T-cell (primary cell): ENCODE measurements at regions not wholly inside any gene's neighbourhood (a gene's known extent, or its start where the extent isn't known, plus 50 kb on each side); places are given as distances from the start of the nearest gene placed in this dataset.

Experiments
- ATAC-seq, 4 experiments: fragments of 200-7000 bp in 3 of 4; fragments of 150-1000 bp in 1 of 4; cut with Tn5 transposase; replicated peaks in 1 of 4; 1 replicate in 3 of 4; 2 replicates in 1 of 4; pipeline ENCODE4 v1.10.0; 2021; ENCODE audit warnings: moderate library complexity in 3 of 4, mild to moderate bottlenecking in 2 of 4, moderate number of reproducible peaks in 1 of 4
- CTCF ChIA-PET, 2 donors: fragments of 300-600 bp; sonication (Branson Sonifier 250); formaldehyde crosslinking; loops; one replicate each; lab custom pipeline; 2022; ENCODE audit warnings: antibody characterized with exemption in 2 of 2; lab: Charles Lee
- POLR2A ChIA-PET, 2 donors: fragments of 300-600 bp; sonication (Branson Sonifier 250); formaldehyde crosslinking; loops; one replicate each; lab custom pipeline; 2022; ENCODE audit warnings: antibody characterized with exemption in 2 of 2; lab: Charles Lee
- DNase-seq, 35 experiments: peaks; one replicate each; pipeline versions ENCODE4 v3.0.0 to v3.0.0-alpha.2; 2013 to 2023
- H3K27ac ChIP-seq: one replicate; pipeline ENCODE4 v1.5.1; 2013; ENCODE audit warnings: low read length
- H3K27me3 ChIP-seq, 2 experiments: replicated peaks in 1 of 2; 1 replicate in 1 of 2; 2 replicates in 1 of 2; pipeline versions ENCODE4 v1.6.1 to v1.7.0; 2013; ENCODE audit warnings: low read length in 1 of 2, mixed read lengths in 1 of 2; ENCODE audit not compliant: control insufficient read depth in 2 of 2, insufficient read depth in 2 of 2; ENCODE audit errors: extremely low read depth in 1 of 2
- H3K36me3 ChIP-seq, 2 donors: 1 replicate in 1 of 2; 2 replicates in 1 of 2; pipeline versions ENCODE4 v1.6.1 to v1.7.0; 2013; ENCODE audit warnings: low read length in 1 of 2; ENCODE audit not compliant: control insufficient read depth in 2 of 2, insufficient read depth in 1 of 2; ENCODE audit errors: extremely low read depth in 1 of 2
- H3K4me1 ChIP-seq, 2 experiments: 1 replicate in 1 of 2; 2 replicates in 1 of 2; pipeline versions ENCODE4 v1.6.1 to v1.7.0; 2013; ENCODE audit warnings: low read length in 2 of 2, mixed read lengths in 1 of 2; ENCODE audit not compliant: insufficient read depth in 2 of 2, control insufficient read depth in 1 of 2; ENCODE audit errors: extremely low read depth in 1 of 2
- H3K4me3 ChIP-seq, 2 donors: 1 replicate in 1 of 2; 2 replicates in 1 of 2; pipeline versions ENCODE4 v1.5.1 to v1.7.0; 2013; ENCODE audit warnings: mild to moderate bottlenecking in 2 of 2, low read length in 1 of 2, moderate library complexity in 1 of 2; ENCODE audit not compliant: control insufficient read depth in 1 of 2; ENCODE audit errors: extremely low read depth in 1 of 2
- H3K9me3 ChIP-seq: 2 replicates; pipeline ENCODE4 v1.7.0; 2013
- H3K27ac Mint-ChIP-seq, 2 donors: one replicate each; pipeline ENCODE4 v1.8.0; 2020 to 2021; ENCODE audit warnings: mild to moderate bottlenecking in 2 of 2, mixed read lengths in 2 of 2
- H3K27me3 Mint-ChIP-seq, 2 donors: one replicate each; pipeline ENCODE4 v1.8.0; 2021 to 2022; ENCODE audit warnings: mixed read lengths in 2 of 2
- H3K36me3 Mint-ChIP-seq: one replicate; pipeline ENCODE4 v1.8.0; 2021; ENCODE audit warnings: mixed read lengths
- H3K4me1 Mint-ChIP-seq, 3 donors: one replicate each; pipeline ENCODE4 v1.8.0; 2020 to 2022; ENCODE audit warnings: mixed read lengths in 3 of 3, mild to moderate bottlenecking in 1 of 3
- H3K4me3 Mint-ChIP-seq, 3 donors: one replicate each; pipeline ENCODE4 v1.8.0; 2020 to 2022; ENCODE audit warnings: mild to moderate bottlenecking in 3 of 3, mixed read lengths in 3 of 3, moderate library complexity in 3 of 3
- H3K9me3 Mint-ChIP-seq, 3 donors: one replicate each; pipeline ENCODE4 v1.8.0; 2020 to 2022; ENCODE audit warnings: mixed read lengths in 3 of 3
- WGBS: methylation state at CpG from one replicate; pipeline ENCODE4 v1.1.5; 2013; ENCODE audit warnings: missing lambda C conversion rate; ENCODE audit not compliant: insufficient coverage; 5-methylcytosine and 5-hydroxymethylcytosine counted together

DNA sequence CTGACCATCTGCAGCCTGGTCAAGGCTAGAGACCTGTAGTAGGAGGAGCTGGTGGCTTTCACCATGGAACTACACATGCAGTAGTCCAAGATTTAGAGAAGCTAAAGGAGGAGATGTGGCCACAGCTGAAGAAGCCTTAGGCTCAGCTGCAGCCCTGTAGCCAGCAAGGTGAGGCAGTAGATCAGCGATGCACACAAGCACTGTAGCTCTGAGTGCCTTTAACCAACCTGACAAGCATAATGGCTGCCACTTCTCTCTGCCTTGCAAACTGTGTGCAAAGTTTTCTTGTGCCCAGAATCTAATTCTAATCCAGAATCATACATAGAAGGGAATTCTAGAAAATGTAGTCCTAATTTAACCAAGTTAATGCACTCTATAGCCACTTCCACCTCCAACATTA, 159.0 kb upstream of the ARID2 start:
- H3K4me3 ChIP-seq = no peak overlapping the region
- Mint-ChIP-seq H3K27me3 (peaks cover 0 to 3% of the 10 kb centered on the region in 2 donors), H3K4me1 (no peaks in the 10 kb centered on the region), H3K27ac (no peak overlapping the region), H3K4me3 (no peak overlapping the region), H3K9me3 (no peaks in the 10 kb centered on the region), H3K36me3 (no peaks in the 10 kb centered on the region)
- no peaks in the 10 kb centered on the region for H3K36me3 ChIP-seq
- ATAC-seq (no peak), DNase-seq (no peak)
- ChIA-PET POLR2A (no interaction called here), CTCF (no interaction called here)
- no peaks in the 10 kb centered on the region for H3K9me3 ChIP-seq
- no peaks in the 10 kb centered on the region for H3K4me1 ChIP-seq
- H3K27ac ChIP-seq = no peak overlapping the region
- no CpG with 5 or more reads among the region's 1 CpG for WGBS
- no peaks in the 10 kb centered on the region for H3K27me3 ChIP-seq

DNA sequence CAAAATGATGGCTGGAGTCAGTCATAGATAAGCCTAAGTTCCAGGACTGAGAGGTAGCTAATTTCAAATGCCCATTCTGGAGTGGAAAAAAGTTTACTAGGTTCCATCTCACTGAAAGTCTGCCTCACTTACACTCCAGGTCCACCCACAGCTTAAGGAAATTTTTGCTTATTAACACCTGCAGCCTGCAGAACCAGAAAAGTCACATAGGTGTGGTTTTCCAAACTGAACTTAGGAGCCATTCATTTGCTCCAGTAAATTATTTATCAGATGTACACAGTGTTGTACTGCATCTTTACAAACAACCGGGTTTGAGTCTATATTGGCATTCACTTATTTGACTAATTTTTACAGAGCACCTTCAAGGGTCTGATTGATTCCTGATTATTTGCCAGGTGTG, 157.4 kb upstream of the ARID2 start:
- H3K9me3 Mint-ChIP-seq = no peaks in the 10 kb centered on the region

DNA sequence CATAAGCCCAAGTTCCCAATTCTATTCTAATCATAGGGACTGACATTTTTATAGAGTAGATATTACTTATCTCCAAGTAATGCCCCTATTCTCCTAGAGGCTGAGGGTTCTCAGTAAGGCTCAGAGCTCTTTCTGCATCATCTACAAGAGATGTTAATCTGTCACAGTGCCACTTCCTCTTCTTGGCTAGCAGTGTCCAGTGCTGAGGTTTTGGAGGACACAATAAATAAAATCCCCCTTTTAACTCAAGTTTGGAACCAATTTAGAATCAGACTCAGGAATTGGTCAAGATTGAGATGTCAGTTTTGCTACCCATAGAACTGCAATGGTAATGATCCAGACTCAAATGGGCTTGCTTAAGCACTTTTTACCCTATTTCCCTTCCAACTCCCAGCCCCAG, 154.1 kb upstream of the ARID2 start:
- Mint-ChIP-seq H3K36me3 (no peaks in the 10 kb centered on the region), H3K27me3 (peaks cover 0 to 3% of the 10 kb centered on the region in 2 donors), H3K4me1 (peaks cover 2 to 8% (median 6%) of the 10 kb centered on the region in 3 donors), H3K27ac (no peak overlapping the region), H3K4me3 (no peak overlapping the region), H3K9me3 (no peaks in the 10 kb centered on the region)
- POLR2A ChIA-PET = no interaction called here
- ATAC-seq = no peak
- CTCF ChIA-PET = interaction anchor here (0.6 to 0.7 kb wide), 4 partner anchors 9 to 170 kb away, joined by 3 read pairs; no protein-coding TSS in a partner anchor
- no peak overlapping the region for H3K27ac ChIP-seq
- no peak overlapping the region for H3K4me3 ChIP-seq
- no peaks in the 10 kb centered on the region for H3K9me3 ChIP-seq
- peaks cover 0 to 3% of the 10 kb centered on the region in 2 experiments for H3K27me3 ChIP-seq
- DNase-seq = no peak
- no peaks in the 10 kb centered on the region for H3K4me1 ChIP-seq
- H3K36me3 ChIP-seq = no peaks in the 10 kb centered on the region

More for the DNA sequence above, 157.4 kb upstream of the ARID2 start:
- H3K9me3 ChIP-seq = no peaks in the 10 kb centered on the region
- peaks cover 2 to 8% (median 6%) of the 10 kb centered on the region in 3 donors for H3K4me1 Mint-ChIP-seq
- no peak for ATAC-seq
- H3K27me3 ChIP-seq = peaks cover 0 to 3% of the 10 kb centered on the region in 2 experiments
- POLR2A ChIA-PET = no interaction called here
- DNase-seq = no peak
- CTCF ChIA-PET = interaction anchor here in 1 of 2 donors (0.7 kb wide), 1 partner anchor 17 kb away, joined by 3 read pairs; no protein-coding TSS in a partner anchor
- no peaks in the 10 kb centered on the region for H3K36me3 Mint-ChIP-seq
- H3K36me3 ChIP-seq = no peaks in the 10 kb centered on the region
- H3K27ac ChIP-seq = no peak overlapping the region
- H3K27me3 Mint-ChIP-seq = peaks cover 0 to 3% of the 10 kb centered on the region in 2 donors
- H3K27ac Mint-ChIP-seq = no peak overlapping the region
- no peak overlapping the region for H3K4me3 Mint-ChIP-seq
- no peak overlapping the region for H3K4me3 ChIP-seq
- H3K4me1 ChIP-seq = no peaks in the 10 kb centered on the region
- WGBS = no CpG with 5 or more reads among the region's 1 CpG

DNA sequence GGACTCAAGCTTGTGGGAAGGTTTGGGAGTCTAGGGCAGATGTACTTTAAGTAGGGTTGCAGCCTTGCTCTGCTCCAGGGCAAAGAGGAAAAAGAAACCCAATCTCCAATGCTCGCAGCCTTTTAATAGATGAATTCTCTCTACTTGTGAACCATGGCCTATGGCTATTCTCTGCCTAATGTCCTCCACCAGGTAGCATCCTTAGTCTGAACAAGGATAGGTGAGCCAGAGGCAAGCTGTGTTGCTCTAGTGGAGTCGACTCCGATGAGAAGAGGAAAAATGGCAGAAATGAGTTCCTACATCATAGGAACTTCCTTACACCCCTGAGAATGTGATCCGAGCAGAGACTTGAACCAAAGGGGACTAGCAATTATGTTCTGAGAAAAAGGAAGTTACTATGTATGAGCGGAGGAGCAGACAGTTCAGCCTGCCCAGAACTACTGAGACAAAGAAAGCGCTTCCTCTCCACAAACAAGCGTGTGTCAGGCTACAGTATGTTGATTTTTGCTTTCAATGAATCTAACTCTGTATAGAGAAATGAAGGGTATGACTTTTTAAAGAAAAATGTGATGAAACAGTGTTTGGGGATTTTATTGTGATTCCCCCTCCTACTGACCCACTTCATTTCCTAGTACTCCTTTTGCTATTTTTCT, 153.6 kb upstream of the ARID2 start:
- CTCF ChIA-PET = interaction anchor here in 1 of 2 donors (0.6 kb wide), 1 partner anchor 33 kb away, joined by 3 read pairs; no protein-coding TSS in a partner anchor

DNA sequence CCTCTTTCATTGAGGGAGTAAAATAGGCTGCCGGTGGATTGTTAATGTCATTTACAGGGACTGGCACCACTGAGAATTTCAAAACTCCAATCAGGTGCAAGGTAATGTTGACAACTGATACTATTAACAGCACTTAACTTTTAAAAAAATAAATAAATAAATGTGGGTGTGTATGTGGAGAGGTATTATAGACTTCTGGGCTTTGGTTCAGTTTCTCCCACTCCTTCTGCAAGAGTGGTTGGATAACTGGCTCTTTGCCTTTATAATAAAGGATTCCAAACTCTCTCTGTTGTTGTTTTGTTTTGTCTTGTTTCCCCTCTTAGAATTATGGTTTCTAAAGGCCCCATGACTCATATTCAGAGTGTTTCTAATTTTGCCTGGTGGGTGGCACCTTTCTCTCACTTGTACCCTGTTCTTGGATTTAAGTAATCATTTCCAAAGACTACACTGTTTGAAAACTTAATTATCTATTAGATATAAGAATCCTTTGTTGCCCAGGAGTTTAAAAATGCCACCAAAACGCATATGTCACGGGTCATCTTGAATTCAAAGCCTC, 151.6 kb upstream of the ARID2 start:
- ChIA-PET CTCF (no interaction called here), POLR2A (no interaction called here)
- no peak overlapping the region for H3K4me3 ChIP-seq
- peaks cover 0 to 3% of the 10 kb centered on the region in 2 experiments for H3K27me3 ChIP-seq
- H3K4me1 ChIP-seq = no peaks in the 10 kb centered on the region
- no peaks in the 10 kb centered on the region for H3K9me3 Mint-ChIP-seq
- H3K4me3 Mint-ChIP-seq = no peak overlapping the region
- no peaks in the 10 kb centered on the region for H3K36me3 ChIP-seq
- ATAC-seq = no peak
- no peak overlapping the region for H3K27ac ChIP-seq
- DNase-seq = no peak
- H3K27me3 Mint-ChIP-seq = peaks cover 3 to 5% of the 10 kb centered on the region in 2 donors
- H3K27ac Mint-ChIP-seq = no peak overlapping the region
- no peaks in the 10 kb centered on the region for H3K9me3 ChIP-seq
- WGBS = no CpG with 5 or more reads among the region's 3 CpGs
- H3K4me1 Mint-ChIP-seq = peaks cover 2 to 8% (median 6%) of the 10 kb centered on the region in 3 donors
- H3K36me3 Mint-ChIP-seq = no peaks in the 10 kb centered on the region

More for the DNA sequence above, 153.6 kb upstream of the ARID2 start:
- H3K27me3 Mint-ChIP-seq = peaks cover 0 to 3% of the 10 kb centered on the region in 2 donors
- no peak overlapping the region for H3K27ac Mint-ChIP-seq
- no CpG with 5 or more reads among the region's 7 CpGs for WGBS
- Histone ChIP-seq H3K36me3 (no peaks in the 10 kb centered on the region), H3K4me3 (no peak overlapping the region), H3K9me3 (no peaks in the 10 kb centered on the region), H3K4me1 (no peaks in the 10 kb centered on the region), H3K27me3 (peaks cover 0 to 3% of the 10 kb centered on the region in 2 experiments), H3K27ac (no peak overlapping the region)
- POLR2A ChIA-PET = no interaction called here
- H3K36me3 Mint-ChIP-seq = no peaks in the 10 kb centered on the region
- no peak overlapping the region for H3K4me3 Mint-ChIP-seq
- ATAC-seq (no peak), DNase-seq (no peak)
- peaks cover 2 to 8% (median 6%) of the 10 kb centered on the region in 3 donors for H3K4me1 Mint-ChIP-seq
- no peaks in the 10 kb centered on the region for H3K9me3 Mint-ChIP-seq

DNA sequence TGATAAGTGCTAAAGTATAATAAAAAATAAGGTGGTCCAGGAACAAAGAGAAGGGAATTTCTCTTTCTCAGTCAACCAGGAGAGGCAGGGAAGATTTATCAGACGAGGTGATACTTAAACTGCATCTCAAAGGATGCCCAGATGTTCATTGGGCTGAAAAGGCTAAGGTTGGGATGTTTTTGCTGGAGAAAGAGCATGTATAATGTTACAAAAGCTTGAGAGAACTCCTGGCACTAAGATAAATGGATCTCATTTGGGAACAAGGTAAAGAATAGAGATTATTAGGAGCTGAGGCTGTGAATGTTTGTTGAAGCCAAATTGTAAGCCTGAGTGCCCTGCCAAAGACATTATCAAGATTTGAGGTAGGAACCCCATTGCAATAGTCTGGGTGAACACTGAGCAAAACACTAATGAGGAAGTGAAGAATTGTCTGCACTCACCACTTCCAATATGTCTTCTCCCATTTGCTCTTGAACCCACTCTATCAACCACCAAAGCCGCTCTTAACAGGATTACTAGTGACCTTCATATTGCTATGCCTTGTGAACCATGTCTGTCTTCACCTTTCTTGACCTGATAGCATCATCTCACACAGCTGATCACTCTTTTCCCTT, 149.0 kb upstream of the ARID2 start:
- Mint-ChIP-seq H3K9me3 (no peaks in the 10 kb centered on the region), H3K4me1 (peaks cover 2 to 8% (median 6%) of the 10 kb centered on the region in 3 donors), H3K27me3 (peaks cover 0 to 8% of the 10 kb centered on the region in 2 donors), H3K36me3 (no peaks in the 10 kb centered on the region), H3K4me3 (no peak overlapping the region), H3K27ac (no peak overlapping the region)
- CTCF ChIA-PET = interaction anchor here in 1 of 2 donors (1.7 kb wide), 1 partner anchor 13 kb away, joined by 3 read pairs; no protein-coding TSS in a partner anchor
- Histone ChIP-seq H3K4me1 (no peaks in the 10 kb centered on the region), H3K27ac (no peak overlapping the region), H3K4me3 (no peak overlapping the region), H3K27me3 (peaks cover 0 to 3% of the 10 kb centered on the region in 2 experiments), H3K36me3 (no peaks in the 10 kb centered on the region), H3K9me3 (no peaks in the 10 kb centered on the region)
- whole genome bisulfite sequencing = 81% methylated on average over 2 of the region's 2 CpGs
- POLR2A ChIA-PET = no interaction called here
- DNase-seq = no peak
- ATAC-seq = no peak
